H1 (cell line): ENCODE measurements at regions not wholly inside any gene's neighbourhood (a gene's known extent, or its start where the extent isn't known, plus 50 kb on each side); places are given as distances from the start of the nearest gene placed in this dataset.

Experiments
- CHD2 ChIP-seq: IDR thresholded peaks from 2 replicates; pipeline ENCODE4 v1.6.1; 2012; ENCODE audit warnings: low read length, improper control_type of control experiment
- CTCF ChIP-seq, 3 experiments: IDR thresholded peaks; 1 replicate in 2 of 3; 2 replicates in 1 of 3; pipeline versions ENCODE4 v1.5.1 to v1.6.1; 2011; ENCODE audit warnings: low read length in 3 of 3, mild to moderate bottlenecking in 3 of 3, inconsistent platforms in 2 of 3, low read depth in 1 of 3, moderate library complexity in 1 of 3; ENCODE audit not compliant: insufficient read depth in 1 of 3; ENCODE audit errors: control extremely low read depth in 1 of 3
- KDM1A ChIP-seq: fragments of 200-600, 300-600 bp; sonication (generic); IDR thresholded peaks from 2 replicates; pipeline ENCODE4 v1.7.1; 2016; ENCODE audit warnings: mild to moderate bottlenecking, low read length, borderline replicate concordance
- RNF2 ChIP-seq: fragments of 200-900, 300-1000 bp; sonication (generic); IDR thresholded peaks from 2 replicates; pipeline ENCODE4 v1.7.1; 2016; ENCODE audit warnings: borderline replicate concordance, low read depth, mild to moderate bottlenecking, antibody characterized with exemption, low read length; ENCODE audit not compliant: poor library complexity, severe bottlenecking; ENCODE audit errors: missing control alignments

GRCh38 chr13:107480130-107480529 is 735.2 kb downstream of the LIG4 start (continued):
- TF ChIP-seq CTCF (IDR thresholded peaks at IDR 0.05; ENCODE audit: control extremely low read depth in 1 of 3, insufficient read depth in 1 of 3, low read depth in 1 of 3, low read length in 3 of 3): no peak
- TF ChIP-seq RNF2: no peak
- no peak for TF ChIP-seq CHD2
- no peak for TF ChIP-seq KDM1A
- TF ChIP-seq, all 59 proteins: peak for 0
